ENCODE measurements at regions not wholly inside any gene's neighbourhood (a gene's known extent, or its start where the extent isn't known, plus 50 kb on each side); places are given as distances from the start of the nearest gene placed in this dataset.

GRCh38 chr20:40241596-40242343 is 447.3 kb downstream of the MAFB start:
- DNase-seq (ENCODE audit: low read depth in 2 of 2, low spot score in 1 of 2), result no peak

- no peak for DNase-seq (ENCODE audit: low read depth in 2 of 2, low spot score in 1 of 2)
Observed at GRCh38 chr20:40238511-40238910, 450.5 kb downstream of the MAFB start.

DNA sequence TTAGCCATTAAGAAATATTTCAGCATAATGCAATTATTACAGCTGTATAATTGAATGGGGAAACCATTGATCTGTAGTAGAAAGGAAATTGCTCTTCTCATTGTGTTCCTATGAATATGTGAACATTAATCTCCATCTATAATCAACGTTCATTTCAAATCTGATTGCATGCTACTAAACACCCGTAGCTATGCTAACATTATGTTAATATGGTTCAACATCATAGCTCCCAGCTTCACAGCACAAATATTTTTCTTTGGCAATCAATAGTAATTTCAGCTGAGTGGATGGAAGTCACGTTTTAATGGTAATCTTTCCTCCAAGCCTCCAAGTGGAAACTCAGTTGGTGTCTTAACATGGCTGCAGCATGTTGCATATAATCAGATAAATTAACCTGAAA is 454.4 kb downstream of the MAFB start:
- DNase-seq (ENCODE audit: low read depth in 2 of 2, low spot score in 1 of 2), result no peak

GRCh38 chr20:40233406-40233805 is 455.6 kb downstream of the MAFB start:
- no peak for DNase-seq (ENCODE audit: low read depth in 2 of 2, low spot score in 1 of 2)

GRCh38 chr20:40232756-40233155 is 456.3 kb downstream of the MAFB start:
- DNase-seq (ENCODE audit: low read depth in 2 of 2, low spot score in 1 of 2), result no peak

DNA sequence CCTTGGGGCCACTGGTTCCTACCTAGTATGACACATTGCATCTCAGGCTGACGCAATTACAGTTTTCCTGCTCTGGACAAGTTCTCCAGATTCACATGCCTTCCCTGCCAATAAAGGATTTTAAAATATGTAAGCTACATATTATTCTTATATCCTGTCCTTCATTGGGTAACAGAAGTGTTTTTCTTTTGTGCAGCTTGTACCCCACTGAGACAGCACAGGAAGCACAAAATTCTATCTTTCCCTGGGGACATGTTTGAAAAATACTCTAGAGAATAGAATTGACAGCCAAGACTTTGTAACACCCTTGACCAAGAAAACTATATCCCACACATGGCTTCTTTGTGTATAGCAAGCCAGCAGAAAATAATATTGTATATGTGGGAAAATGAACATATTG is 456.8 kb downstream of the MAFB start:
- DNase-seq (ENCODE audit: low read depth in 2 of 2, low spot score in 1 of 2), result no peak

- DNase-seq (ENCODE audit: low read depth in 2 of 2, low spot score in 1 of 2), result no peak
Observed at GRCh38 chr20:40230486-40230885, 458.6 kb downstream of the MAFB start.

- no peak for DNase-seq (ENCODE audit: low read depth in 2 of 2, low spot score in 1 of 2)
Observed at GRCh38 chr20:40225596-40225995, 463.4 kb downstream of the MAFB start.

DNA sequence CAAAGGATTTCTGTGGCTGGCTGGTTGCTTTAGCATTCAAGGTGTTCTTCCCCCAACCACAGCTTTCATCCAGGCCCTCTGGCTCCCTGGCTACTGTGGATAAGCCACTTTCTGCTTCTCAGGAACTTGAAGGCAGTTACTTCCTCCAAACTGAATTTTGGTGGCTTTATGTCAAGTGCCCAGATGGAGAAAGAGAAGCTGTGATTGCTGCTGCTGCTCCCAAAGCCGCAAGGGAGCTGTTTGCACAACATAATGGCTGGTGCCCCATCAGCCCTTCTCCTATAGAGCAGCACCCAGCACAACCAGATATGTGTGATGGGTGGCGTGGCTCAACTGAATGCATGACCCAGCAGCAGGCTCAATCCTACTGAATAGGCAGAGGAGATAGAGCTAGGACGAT is 465.2 kb downstream of the MAFB start:
- no peak for DNase-seq (ENCODE audit: low read depth in 2 of 2, low spot score in 1 of 2)

DNA sequence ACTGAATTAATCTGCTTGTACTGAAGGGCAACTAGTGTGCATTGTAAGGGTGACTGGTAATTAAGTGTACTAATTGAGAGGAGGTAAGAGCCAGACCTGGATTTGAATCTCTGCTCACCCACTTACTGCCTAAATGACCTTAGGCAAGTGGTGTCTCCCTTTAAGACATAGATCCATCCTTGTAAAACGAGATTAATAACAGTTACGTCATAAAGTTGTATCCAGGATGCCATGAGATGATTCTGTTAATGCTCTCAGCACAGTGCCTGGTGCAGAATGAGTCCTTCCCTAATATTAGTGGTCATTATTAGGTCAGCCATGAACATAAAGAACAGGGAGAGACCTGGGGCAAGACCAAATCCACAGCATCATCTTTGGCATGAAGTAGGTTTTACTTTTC is 470.1 kb downstream of the MAFB start:
- no peak for DNase-seq (ENCODE audit: low read depth in 2 of 2, low spot score in 1 of 2)

DNA sequence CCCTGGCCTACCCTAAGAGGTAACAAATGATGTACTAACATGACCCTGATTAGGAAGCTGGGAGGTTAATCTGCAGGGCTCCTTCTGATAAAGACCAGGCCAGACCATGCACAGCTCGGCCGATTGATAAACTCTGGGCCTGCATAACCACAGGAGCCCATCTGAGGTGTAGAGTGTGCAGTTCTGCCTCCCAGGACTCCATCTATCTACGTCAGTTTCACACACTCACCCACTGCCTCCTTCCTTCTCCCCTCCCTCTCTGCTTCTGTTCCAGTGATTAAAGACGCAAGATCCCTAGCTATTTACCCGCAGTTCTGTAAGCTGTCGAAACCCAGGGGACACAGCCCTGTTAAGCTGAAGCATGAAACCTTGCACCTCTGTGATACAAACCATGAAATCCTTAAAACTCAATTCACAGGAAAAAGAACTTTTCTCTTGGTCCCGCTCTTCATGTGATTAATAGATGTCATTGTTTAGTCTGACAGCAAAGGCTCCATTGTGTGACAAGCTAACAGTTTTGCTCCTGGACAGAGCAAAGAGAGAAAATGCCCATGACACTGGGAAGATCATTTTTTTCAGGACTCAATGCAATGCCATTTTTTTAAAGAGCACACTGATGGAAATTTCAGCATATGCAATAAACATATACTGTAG is 470.6 kb downstream of the MAFB start:
- DNase-seq (ENCODE audit: low read depth in 2 of 2, low spot score in 1 of 2), result no peak

GRCh38 chr20:40207655-40208054 is 481.4 kb downstream of the MAFB start:
- DNase-seq (ENCODE audit: low read depth in 2 of 2, low spot score in 1 of 2), result no peak

DNA sequence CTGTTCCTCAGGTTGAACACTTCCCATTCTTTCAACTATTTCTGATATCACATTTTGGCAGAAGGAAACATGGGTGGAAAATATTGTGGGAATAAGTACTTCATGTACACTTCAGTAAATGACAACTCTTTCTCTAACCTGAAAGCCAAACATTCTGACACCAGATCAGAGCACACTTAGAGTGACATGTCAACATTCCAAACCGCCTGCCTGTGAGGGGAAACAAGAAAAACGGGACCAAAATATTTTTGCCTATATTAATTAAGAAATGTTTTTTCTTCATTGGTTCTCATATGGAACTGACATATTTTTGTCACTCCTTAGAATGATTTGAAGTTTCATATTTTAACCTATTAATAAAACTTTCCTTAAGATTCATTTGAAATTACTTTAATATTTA is 483.1 kb downstream of the MAFB start:
- no peak for DNase-seq (ENCODE audit: low read depth in 2 of 2, low spot score in 1 of 2)

- DNase-seq (ENCODE audit: low read depth in 2 of 2, low spot score in 1 of 2), result no peak
Observed at GRCh38 chr20:40203032-40203431, 486.0 kb downstream of the MAFB start.

DNA sequence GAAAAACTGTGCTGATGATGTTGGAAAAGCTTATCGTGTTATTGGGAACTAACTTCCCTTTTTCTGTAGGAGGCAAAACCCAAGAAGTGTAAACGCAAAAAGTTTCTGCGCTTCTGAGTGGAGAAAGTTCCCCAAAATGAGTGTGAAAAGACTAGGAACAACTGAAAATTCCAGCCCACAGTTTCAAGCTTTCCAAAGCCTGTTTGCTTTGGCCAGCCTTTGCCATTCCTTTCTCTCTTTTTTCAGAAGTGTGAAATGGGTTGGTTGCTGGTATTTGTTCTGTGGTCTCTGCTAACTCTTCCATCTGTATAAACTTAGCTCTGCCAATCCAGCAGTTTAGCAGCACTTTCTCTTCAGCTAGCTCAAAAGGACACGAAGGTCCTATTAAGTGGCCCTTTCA is 491.3 kb downstream of the MAFB start:
- no peak for DNase-seq (ENCODE audit: low read depth in 2 of 2, low spot score in 1 of 2)

GRCh38 chr20:40196846-40197436 is 492.1 kb downstream of the MAFB start:
- DNase-seq (ENCODE audit: low read depth in 2 of 2, low spot score in 1 of 2), result no peak

DNA sequence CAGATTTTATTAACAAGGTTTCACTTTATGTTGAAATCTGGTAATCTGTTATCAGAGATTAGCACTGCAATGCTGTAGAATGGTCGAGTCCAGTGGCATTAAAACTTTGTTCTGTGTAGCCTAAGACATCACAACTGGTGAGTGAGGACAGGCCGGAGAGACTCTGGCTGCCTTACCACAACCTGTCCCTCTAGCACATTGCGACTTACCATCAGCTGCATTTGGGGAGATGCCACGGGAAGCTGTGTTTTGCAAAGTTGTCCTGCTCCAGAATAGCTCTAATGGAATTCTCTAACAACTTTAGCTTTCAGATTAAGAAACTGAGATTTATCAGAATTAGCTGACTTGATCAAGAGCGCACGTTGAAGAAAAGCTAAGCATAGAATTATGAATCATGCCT is 493.3 kb downstream of the MAFB start:
- no peak for DNase-seq (ENCODE audit: low read depth in 2 of 2, low spot score in 1 of 2)

GRCh38 chr20:40192529-40192928 is 496.5 kb downstream of the MAFB start:
- no peak for DNase-seq (ENCODE audit: low read depth in 2 of 2, low spot score in 1 of 2)

- no peak for DNase-seq (ENCODE audit: low read depth in 2 of 2, low spot score in 1 of 2)
Observed at GRCh38 chr20:40192081-40192480, 497.0 kb downstream of the MAFB start.

- no peak for DNase-seq (ENCODE audit: low read depth in 2 of 2, low spot score in 1 of 2)
Observed at GRCh38 chr20:40191573-40191972, 497.5 kb downstream of the MAFB start.

GRCh38 chr20:40189621-40190020 is 499.4 kb downstream of the MAFB start:
- DNase-seq (ENCODE audit: low read depth in 2 of 2, low spot score in 1 of 2), result no peak

GRCh38 chr20:40188319-40188718 is 500.7 kb downstream of the MAFB start:
- DNase-seq (ENCODE audit: low read depth in 2 of 2, low spot score in 1 of 2), result no peak

DNA sequence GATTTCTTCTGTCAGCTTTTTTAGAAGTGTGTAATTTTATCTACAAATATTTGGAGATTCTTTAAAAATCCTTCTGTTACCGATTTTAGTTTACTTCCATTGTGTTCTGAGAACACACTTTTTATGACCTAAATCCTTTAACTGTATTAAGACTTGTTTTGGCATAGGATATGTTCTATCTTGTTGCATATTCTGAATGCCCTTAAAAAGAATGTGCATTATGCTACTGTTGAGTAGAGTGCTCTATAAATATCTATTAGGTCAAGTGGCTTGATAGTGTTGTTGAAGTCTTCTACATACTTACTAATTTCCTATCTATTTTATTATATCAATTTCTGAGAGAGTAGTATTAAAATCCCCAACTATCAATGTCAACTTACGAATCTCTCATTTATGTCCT is 502.2 kb downstream of the MAFB start:
- no peak for DNase-seq (ENCODE audit: low read depth in 2 of 2, low spot score in 1 of 2)

Measured in stimulated activated CD8-positive, alpha-beta memory T cell treated with anti-CD3 and anti-CD28 coated beads, Interleukin-4, amount 100 ng/mL, for 4 hours (primary cell).